GM12872 (cell line): ENCODE measurements at regions not wholly inside any gene's neighbourhood (a gene's known extent, or its start where the extent isn't known, plus 50 kb on each side); places are given as distances from the start of the nearest gene placed in this dataset.

Source experiments
- CTCF ChIP-seq: IDR thresholded peaks from 3 replicates; pipeline ENCODE4 v1.5.1; 2011; ENCODE audit warnings: low read depth, mild to moderate bottlenecking, low read length, moderate library complexity; ENCODE audit not compliant: insufficient read depth

DNA sequence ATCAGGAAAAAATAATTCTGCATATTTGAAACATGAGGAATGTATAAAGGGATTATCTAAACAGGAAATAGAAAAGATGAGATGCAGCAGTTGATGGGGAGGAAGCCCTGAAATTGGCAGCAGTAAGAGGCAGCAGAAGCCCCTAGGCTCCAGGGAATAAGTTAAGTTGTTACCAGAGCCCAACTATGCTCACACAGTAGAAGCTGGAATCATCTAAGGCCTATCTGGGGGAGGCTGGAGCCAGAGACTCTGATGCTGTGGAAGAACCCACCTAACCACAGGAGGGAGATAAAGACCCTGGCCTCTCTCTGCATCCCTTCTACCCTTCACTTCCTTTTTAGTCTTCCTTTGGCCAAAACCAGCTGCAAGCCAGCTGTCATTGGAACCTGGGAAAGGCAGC lies 519.7 kb downstream of the DIPK2A start:
- no peak for TF ChIP-seq CTCF

- no peak for TF ChIP-seq CTCF
Observed at GRCh38 chr3:144496141-144496835, 524.7 kb downstream of the DIPK2A start.

DNA sequence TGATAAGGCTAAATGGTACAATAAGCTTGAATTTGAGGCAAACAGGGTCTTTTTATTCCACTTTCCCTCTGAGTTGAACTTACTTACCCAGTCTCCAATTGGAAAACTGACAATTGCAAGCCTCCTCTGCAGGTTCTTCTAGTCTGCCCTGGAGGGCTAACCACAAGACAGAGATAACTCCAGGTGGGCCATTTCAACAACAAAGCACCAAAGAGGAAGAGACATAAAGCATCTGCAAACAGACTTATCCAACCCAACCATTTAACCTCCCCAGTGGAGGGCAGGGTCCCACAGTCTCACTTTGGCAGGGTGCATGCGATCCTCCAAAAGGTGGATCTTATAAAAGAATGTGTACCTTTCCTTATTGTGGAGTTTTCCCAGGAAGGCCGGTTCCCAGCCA lies 525.8 kb downstream of the DIPK2A start:
- TF ChIP-seq CTCF: no peak

- TF ChIP-seq CTCF: no peak
Observed at GRCh38 chr3:144499001-144499930, 527.6 kb downstream of the DIPK2A start.

DNA sequence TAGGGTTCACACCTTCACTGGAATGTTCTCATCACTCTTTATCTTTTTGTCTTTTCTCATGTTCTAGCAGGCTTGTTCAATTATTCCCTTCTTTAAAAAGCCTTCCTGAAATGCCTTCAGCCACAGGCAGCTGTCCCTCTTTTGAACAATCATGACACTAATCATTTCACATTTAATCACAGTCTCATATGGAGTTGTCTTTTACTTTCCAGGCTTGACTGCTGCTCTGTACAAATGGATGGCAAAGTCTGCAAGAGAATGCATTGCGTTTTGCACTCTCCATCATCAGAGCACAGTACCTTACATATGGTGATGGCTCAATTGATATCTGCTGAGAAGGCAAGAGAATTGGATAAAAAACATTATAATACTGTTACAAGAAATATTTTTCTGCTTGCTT lies 529.8 kb downstream of the DIPK2A start:
- no peak for TF ChIP-seq CTCF

DNA sequence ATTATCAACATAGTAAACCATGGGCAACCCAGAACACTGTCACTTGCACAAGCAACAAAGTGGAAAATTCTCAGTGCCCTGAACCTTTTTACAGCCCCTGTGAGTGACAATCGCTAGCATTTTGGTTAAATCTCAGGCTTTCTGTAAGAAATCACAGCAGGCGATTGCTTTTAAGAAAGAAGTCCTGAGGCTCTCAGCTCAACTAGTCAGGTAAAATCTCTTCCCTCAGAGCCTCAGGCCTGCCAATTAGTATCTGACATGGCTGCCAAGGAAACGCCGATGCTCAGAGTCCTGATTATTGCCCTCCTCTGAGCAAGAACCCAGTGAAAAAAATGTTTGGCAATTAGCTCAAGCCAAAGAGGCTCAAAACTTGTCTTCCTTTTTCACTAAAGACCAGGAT lies 530.8 kb downstream of the DIPK2A start:
- TF ChIP-seq CTCF: no peak

DNA sequence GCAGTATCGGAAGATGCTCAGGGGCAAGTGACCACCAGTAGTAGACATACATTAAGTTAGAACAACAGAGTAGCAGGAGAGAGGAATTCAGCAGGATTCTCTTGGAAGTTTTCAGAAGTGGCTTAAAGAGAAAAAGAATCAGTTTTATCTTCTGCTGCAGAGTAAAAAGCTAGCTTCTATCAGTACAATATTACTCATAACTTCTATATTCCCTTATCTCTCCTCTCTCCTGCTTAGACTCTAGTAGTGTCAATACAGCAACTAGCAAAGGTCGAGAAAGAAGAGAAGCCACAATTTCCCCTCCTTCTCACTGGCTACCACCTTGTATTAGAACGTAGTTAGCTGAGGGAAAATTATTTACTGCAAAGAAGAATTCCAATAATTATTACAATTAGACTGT lies 539.7 kb downstream of the DIPK2A start:
- no peak for TF ChIP-seq CTCF
